Nephron progenitor cell (in vitro differentiated cells): ENCODE measurements at regions not wholly inside any gene's neighbourhood (a gene's known extent, or its start where the extent isn't known, plus 50 kb on each side); places are given as distances from the start of the nearest gene placed in this dataset.

Source experiments
- DNase-seq: peaks from one replicate; pipeline ENCODE4 v3.0.0; 2021
- H3K27ac Mint-ChIP-seq: 2 replicates; pipeline ENCODE4 v1.8.0; 2021; ENCODE audit warnings: mild to moderate bottlenecking, moderate library complexity, mixed read lengths
- H3K27me3 Mint-ChIP-seq: 2 replicates; pipeline ENCODE4 v1.8.0; 2021; ENCODE audit warnings: mild to moderate bottlenecking, low read depth, mixed read lengths; ENCODE audit not compliant: poor library complexity
- H3K36me3 Mint-ChIP-seq: 2 replicates; pipeline ENCODE4 v1.8.0; 2021; ENCODE audit warnings: low read depth, mixed read lengths
- H3K4me1 Mint-ChIP-seq: 2 replicates; pipeline ENCODE4 v1.8.0; 2021; ENCODE audit warnings: mixed read lengths
- H3K4me3 Mint-ChIP-seq: 2 replicates; pipeline ENCODE4 v1.8.0; 2021; ENCODE audit warnings: mild to moderate bottlenecking, moderate library complexity, mixed read lengths
- H3K9me3 Mint-ChIP-seq: 2 replicates; pipeline ENCODE4 v1.8.0; 2021; ENCODE audit warnings: mild to moderate bottlenecking, moderate library complexity, mixed read lengths
- TF ChIP-seq, protein P1 (sequence below): fragments of 200-600 bp; sonication (generic); IDR thresholded peaks from 2 replicates; pipeline ENCODE4 v1.5.0; 2021; ENCODE audit warnings: antibody characterized with exemption

DNA sequence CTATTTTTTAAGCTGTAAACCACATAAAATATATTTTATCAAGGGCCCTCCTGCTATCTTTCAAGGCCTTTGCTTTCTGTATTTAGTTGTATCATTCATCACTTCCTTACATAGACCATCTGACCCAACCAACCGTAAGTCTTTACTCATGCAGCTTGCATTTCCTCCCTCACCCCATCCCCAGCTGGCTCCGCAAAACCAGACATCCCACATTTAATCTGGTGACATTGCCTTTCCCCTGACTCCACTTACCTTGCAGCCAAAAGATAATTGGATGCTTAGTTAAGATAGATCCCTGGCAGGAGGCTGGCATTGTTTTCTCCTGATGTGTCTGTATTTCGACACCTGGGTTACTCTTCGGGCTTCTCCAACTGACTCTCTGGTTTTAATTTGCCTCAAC, 183.7 kb upstream of the LDB2 start:
- Mint-ChIP-seq H3K27ac (no peak overlapping the region), H3K27me3 (peaks cover 3% of the 10 kb centered on the region), H3K4me1 (peaks cover 5% of the 10 kb centered on the region), H3K9me3 (peaks cover 12% of the 10 kb centered on the region), H3K36me3 (peaks cover 3% of the 10 kb centered on the region), H3K4me3 (no peak overlapping the region)
- TF ChIP-seq, protein P1, sequence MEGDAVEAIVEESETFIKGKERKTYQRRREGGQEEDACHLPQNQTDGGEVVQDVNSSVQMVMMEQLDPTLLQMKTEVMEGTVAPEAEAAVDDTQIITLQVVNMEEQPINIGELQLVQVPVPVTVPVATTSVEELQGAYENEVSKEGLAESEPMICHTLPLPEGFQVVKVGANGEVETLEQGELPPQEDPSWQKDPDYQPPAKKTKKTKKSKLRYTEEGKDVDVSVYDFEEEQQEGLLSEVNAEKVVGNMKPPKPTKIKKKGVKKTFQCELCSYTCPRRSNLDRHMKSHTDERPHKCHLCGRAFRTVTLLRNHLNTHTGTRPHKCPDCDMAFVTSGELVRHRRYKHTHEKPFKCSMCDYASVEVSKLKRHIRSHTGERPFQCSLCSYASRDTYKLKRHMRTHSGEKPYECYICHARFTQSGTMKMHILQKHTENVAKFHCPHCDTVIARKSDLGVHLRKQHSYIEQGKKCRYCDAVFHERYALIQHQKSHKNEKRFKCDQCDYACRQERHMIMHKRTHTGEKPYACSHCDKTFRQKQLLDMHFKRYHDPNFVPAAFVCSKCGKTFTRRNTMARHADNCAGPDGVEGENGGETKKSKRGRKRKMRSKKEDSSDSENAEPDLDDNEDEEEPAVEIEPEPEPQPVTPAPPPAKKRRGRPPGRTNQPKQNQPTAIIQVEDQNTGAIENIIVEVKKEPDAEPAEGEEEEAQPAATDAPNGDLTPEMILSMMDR: no peak
- no peak for DNase-seq

DNA sequence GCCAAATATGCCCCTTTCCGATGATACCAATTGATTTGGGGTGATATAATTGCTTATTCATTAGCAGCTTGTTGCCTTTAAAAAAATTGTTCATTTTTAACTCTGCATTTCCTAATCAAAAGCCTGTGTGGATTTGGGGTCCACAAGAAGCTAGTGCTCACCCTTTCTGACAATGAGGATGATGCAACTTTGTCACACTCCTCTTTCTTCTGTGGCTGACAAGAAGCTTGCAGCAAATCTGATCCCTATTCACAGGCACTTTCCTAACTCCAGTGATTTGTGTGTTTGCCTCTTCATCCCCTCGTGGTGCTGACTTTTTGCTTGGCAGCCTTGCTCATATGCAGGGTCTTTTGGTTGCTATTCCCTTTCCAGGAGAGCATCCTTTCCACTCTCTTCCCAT, 182.7 kb upstream of the LDB2 start:
- H3K9me3 Mint-ChIP-seq: peaks cover 5% of the 10 kb centered on the region
- no peaks in the 10 kb centered on the region for H3K36me3 Mint-ChIP-seq
- peaks cover 5% of the 10 kb centered on the region for H3K4me1 Mint-ChIP-seq
- no peak overlapping the region for H3K27ac Mint-ChIP-seq
- H3K4me3 Mint-ChIP-seq: no peak overlapping the region
- H3K27me3 Mint-ChIP-seq: peaks cover 3% of the 10 kb centered on the region
- TF ChIP-seq, protein P1: no peak
- DNase-seq: no peak

DNA sequence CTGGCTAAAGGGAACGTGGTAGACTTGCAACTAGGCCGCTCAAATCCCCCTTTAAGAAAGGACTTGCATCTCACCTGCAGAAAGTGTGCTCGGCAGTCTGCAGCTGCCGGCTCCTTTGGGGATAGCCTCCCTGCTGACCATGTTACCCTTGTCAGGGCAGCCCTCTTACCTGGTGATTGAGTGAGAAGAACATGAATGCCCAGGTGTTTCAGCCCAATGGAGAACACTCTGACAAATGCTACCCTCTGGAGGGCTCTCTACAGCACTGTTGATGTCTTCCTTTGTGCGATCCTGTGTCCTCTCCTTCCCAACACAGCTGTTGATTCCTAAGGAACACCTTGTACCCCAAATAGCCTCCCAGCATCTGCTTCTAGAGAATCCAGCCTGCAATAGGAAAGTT, 178.7 kb upstream of the LDB2 start:
- Mint-ChIP-seq H3K36me3 (no peaks in the 10 kb centered on the region), H3K9me3 (no peaks in the 10 kb centered on the region)
- DNase-seq: no peak

DNA sequence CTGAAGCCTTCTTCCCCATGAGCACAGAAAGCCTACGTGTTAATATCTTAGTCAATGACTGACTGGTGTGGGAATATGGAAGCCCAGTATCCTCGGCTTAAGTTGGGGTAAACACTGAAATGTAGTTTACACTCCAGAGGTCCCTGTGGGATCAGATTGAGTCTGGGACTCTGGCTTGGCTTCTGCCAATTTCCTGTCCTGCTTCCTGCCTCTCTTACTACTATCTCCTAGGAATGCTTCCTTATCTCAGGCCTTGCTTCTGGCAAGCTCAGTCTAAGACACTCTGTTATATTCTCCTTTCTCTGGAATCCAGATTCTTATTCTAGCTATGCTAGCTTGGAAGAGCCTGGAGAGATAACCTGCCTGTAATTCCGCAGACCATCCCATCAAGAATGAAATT, 174.0 kb upstream of the LDB2 start:
- TF ChIP-seq, protein P1: no peak
- Mint-ChIP-seq H3K4me1 (no peaks in the 10 kb centered on the region), H3K4me3 (no peak overlapping the region), H3K27me3 (no peaks in the 10 kb centered on the region), H3K36me3 (no peaks in the 10 kb centered on the region), H3K27ac (no peak overlapping the region), H3K9me3 (peaks cover 8% of the 10 kb centered on the region)
- DNase-seq: no peak

More for the DNA sequence above, 178.7 kb upstream of the LDB2 start:
- TF ChIP-seq, protein P1: no peak
- no peak overlapping the region for H3K27ac Mint-ChIP-seq
- peaks cover 5% of the 10 kb centered on the region for H3K4me1 Mint-ChIP-seq
- no peak overlapping the region for H3K4me3 Mint-ChIP-seq
- peaks cover 3% of the 10 kb centered on the region for H3K27me3 Mint-ChIP-seq

DNA sequence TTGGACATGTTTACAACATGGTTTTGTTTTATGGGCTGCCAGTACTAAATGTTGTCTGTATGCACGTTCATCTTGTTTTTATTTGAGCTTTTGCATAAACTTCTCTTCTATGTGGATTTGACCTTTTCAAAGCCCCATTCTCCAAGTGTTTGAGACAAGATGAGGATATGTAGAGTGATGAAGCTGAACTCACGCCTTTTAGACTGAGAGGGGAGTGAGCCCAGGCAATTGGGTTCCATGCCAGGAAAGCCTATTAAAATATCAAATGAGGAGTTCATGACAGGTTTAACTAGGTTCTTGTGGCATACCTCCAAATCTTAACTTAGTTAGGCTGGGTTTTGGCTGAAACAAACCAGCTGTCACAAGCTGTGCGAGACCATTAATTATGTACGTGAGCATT, 170.4 kb upstream of the LDB2 start:
- Mint-ChIP-seq H3K4me3 (no peak overlapping the region), H3K36me3 (no peaks in the 10 kb centered on the region), H3K27ac (no peak overlapping the region), H3K27me3 (no peaks in the 10 kb centered on the region), H3K4me1 (no peaks in the 10 kb centered on the region), H3K9me3 (peaks cover 8% of the 10 kb centered on the region)
- TF ChIP-seq, protein P1: no peak
- DNase-seq: no peak

DNA sequence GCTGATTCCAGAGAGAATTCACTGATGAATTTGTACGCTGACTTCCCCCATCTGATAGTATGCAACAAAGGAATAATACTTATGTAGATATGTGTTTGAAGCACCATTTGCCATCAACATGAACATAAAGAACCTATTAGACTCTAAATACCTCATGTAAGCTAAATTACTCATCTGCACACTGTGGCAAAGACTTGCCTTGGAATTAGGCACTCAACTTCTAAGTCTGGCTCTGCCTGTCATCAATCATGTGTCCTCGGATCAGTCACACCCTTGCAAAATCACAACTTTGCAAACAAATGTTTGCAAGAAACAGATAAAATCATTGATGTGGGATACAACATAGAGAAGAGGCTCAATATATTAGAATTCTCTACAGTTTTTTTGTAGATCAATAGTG, 169.9 kb upstream of the LDB2 start:
- DNase-seq: no peak
- H3K36me3 Mint-ChIP-seq: no peaks in the 10 kb centered on the region
- H3K4me1 Mint-ChIP-seq: no peaks in the 10 kb centered on the region
- no peaks in the 10 kb centered on the region for H3K27me3 Mint-ChIP-seq
- H3K27ac Mint-ChIP-seq: no peak overlapping the region
- peaks cover 8% of the 10 kb centered on the region for H3K9me3 Mint-ChIP-seq
- TF ChIP-seq, protein P1: no peak
- H3K4me3 Mint-ChIP-seq: no peak overlapping the region
